Esophagus muscularis mucosa (tissue), 4 donors: ENCODE measurements at regions not wholly inside any gene's neighbourhood (a gene's known extent, or its start where the extent isn't known, plus 50 kb on each side); places are given as distances from the start of the nearest gene placed in this dataset.
"Not testable (repeated sequence)": the region's sequence is repeated elsewhere in the genome, so short reads cannot be mapped to it uniquely, and the experiment has no call there.

ENCODE experiments used
- EP300 ChIP-seq: sonication (generic); formaldehyde crosslinking; IDR thresholded peaks from one replicate; pipeline ENCODE4 v1.6.1; 2017; ENCODE audit warnings: antibody characterized with exemption
- POLR2A ChIP-seq: fragments of 450-650 bp; IDR thresholded peaks from one replicate; pipeline ENCODE4 v1.6.1; 2017; ENCODE audit warnings: antibody characterized with exemption, moderate library complexity, mild to moderate bottlenecking, low read depth
- POLR2AphosphoS5 ChIP-seq, 2 donors: sonication (generic); formaldehyde crosslinking; IDR thresholded peaks; one replicate each; pipeline ENCODE4 v1.6.1; 2017; ENCODE audit warnings: antibody characterized with exemption in 2 of 2
- TF ChIP-seq, protein P1 (sequence below), 3 experiments: fragments of 200-600 bp in 2 of 3; fragments of 450-650 bp in 1 of 3; sonication (generic) in 2 of 3; IDR thresholded peaks; one replicate each; pipeline ENCODE4 v1.5.1; 2017 to 2019; ENCODE audit warnings: antibody characterized with exemption in 3 of 3, mild to moderate bottlenecking in 2 of 3, moderate library complexity in 1 of 3

DNA sequence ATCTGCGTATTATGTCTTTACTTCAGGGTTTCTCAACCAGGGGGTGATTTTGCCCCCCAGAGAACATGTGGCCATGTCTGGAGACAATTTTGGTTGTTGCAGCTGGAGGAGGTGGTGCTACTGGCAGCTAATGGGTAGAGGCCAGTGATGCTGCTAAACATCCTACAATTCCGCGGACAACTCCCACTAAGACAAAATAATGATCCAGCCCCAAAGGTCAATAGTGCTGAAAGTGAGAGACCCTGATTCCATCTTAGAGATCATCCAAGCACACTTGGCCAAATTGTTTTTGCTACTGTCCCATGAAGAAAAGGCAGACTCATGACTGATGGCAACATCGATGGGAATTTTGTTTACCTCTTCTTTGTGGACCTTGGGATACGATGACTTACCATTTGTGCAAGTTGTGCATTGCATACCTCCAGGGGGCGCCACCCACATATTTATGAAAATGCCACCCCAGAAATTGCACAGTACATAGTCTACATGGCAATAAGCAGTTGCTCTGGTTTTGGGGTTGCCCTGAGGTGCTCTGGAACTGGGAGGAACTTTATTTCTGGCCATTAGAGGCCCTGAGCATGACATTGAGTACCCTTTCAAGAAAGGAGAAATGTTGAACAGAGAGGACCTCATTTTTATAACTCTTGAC lies 144.3 kb downstream of the UNC93B1 start:
- TF ChIP-seq, protein P1, sequence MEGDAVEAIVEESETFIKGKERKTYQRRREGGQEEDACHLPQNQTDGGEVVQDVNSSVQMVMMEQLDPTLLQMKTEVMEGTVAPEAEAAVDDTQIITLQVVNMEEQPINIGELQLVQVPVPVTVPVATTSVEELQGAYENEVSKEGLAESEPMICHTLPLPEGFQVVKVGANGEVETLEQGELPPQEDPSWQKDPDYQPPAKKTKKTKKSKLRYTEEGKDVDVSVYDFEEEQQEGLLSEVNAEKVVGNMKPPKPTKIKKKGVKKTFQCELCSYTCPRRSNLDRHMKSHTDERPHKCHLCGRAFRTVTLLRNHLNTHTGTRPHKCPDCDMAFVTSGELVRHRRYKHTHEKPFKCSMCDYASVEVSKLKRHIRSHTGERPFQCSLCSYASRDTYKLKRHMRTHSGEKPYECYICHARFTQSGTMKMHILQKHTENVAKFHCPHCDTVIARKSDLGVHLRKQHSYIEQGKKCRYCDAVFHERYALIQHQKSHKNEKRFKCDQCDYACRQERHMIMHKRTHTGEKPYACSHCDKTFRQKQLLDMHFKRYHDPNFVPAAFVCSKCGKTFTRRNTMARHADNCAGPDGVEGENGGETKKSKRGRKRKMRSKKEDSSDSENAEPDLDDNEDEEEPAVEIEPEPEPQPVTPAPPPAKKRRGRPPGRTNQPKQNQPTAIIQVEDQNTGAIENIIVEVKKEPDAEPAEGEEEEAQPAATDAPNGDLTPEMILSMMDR (IDR thresholded peaks at IDR 0.05): peak in 1 of 3 experiments; percentile 8
- TF ChIP-seq POLR2A; EP300; POLR2AphosphoS5 (IDR thresholded peaks at IDR 0.05): not testable (repeated sequence)
